ENCODE measurements at regions not wholly inside any gene's neighbourhood (a gene's known extent, or its start where the extent isn't known, plus 50 kb on each side); places are given as distances from the start of the nearest gene placed in this dataset.
"Not testable (repeated sequence)": the region's sequence is repeated elsewhere in the genome, so short reads cannot be mapped to it uniquely, and the experiment has no call there.

DNA sequence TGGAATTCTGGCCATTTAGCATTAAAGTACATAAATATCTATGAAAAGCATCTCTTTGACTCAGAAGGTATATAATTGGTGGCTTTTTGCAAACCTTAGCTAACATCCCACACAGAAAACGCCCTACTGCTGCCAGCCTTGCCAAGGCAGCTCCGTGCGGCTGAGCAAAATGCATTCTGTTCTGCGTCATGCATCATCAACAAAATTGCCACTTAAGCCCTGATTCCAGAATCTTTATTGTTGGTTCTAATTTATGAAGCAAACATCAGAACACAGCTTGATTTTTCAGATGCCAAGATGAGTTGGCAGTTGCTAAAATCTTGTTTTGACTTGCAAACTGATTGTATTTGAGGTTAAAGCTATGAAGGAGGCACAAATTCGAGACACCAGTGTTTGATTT, 314.9 kb upstream of the DEPDC1 start:
- H3K4me3 Mint-ChIP-seq = no peak overlapping the region
- peaks cover 0 to 2% (median 0%) of the 10 kb centered on the region in 3 donors for H3K27me3 Mint-ChIP-seq (ENCODE audit: low read depth in 3 of 3)
- H3K9me3 Mint-ChIP-seq = peaks cover 4 to 27% (median 15%) of the 10 kb centered on the region in 6 donors
- DNase-seq = no peak
- no peaks in the 10 kb centered on the region for H3K36me3 Mint-ChIP-seq
- no peaks in the 10 kb centered on the region for H3K4me1 Mint-ChIP-seq
- H3K27ac Mint-ChIP-seq = no peak overlapping the region

DNA sequence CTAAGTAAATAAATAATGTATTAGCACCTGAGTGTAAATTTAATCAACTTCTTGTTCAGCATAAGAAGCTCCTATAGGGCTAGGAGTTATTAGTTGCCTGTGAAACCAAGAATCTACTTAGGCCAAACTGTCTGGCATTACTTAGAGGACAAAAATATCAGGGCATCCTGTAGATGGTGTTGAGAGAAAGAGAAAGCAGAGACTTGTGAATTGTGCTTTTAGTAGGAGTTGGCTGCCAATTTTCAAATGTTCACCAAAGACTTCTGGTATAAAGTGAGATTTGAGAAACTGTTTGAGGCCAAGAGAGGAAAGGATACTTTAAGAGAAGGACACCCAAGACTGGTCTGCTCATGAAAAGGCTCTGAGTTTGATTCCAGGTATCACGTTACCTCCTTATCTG, 315.5 kb upstream of the DEPDC1 start:
- no peak for DNase-seq
- H3K4me1 Mint-ChIP-seq = no peaks in the 10 kb centered on the region
- H3K36me3 Mint-ChIP-seq = no peaks in the 10 kb centered on the region
- H3K4me3 Mint-ChIP-seq = no peak overlapping the region
- H3K9me3 Mint-ChIP-seq = peaks cover 7 to 30% (median 18%) of the 10 kb centered on the region in 6 donors
- H3K27me3 Mint-ChIP-seq (ENCODE audit: low read depth in 3 of 3) = peaks cover 0 to 2% (median 0%) of the 10 kb centered on the region in 3 donors
- H3K27ac Mint-ChIP-seq = no peak overlapping the region

DNA sequence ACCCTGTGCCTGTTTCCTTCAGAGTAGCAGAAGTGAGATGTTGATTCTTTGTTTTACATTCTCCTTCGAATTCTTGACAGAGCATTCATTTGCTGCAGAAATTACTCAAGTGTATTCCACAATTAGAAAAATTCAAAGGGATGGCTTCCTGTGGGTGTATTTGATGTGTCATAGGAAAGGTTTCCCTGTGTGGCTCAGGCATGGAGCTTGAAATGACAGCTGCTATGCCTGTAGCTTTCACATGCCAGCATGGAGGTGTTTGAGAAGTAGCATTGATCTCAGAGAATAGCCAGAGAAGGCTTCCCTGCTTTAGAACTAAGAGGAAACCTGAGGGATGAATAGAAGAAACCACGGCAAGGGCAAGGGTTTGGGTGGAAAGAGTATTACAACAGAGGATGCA, 317.2 kb upstream of the DEPDC1 start:
- Mint-ChIP-seq H3K27me3 (ENCODE audit: low read depth in 3 of 3) (peaks cover 0 to 2% (median 0%) of the 10 kb centered on the region in 3 donors), H3K36me3 (no peaks in the 10 kb centered on the region), H3K27ac (no peak overlapping the region), H3K4me3 (no peak overlapping the region), H3K4me1 (no peaks in the 10 kb centered on the region), H3K9me3 (peaks cover 7 to 34% (median 18%) of the 10 kb centered on the region in 6 donors)
- DNase-seq = no peak

DNA sequence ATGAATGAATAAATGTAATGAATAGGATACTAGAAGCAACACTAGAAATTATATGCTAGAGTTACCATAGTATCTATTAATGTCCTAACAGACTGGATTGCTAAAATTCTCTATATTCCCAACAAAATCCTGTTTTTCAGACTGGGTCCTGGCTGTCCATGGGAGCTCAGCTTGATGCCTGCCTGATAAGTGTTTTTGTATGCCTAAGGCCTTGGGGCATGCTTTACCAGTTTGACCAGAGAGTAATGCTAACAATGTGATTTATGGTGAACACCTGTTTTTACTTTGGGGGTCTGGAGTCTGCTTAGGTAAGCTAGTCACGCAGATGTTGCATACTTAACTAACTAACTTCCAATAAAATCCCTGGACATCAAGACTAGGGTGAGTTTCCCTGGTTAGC, 318.8 kb upstream of the DEPDC1 start:
- Mint-ChIP-seq H3K4me1 (no peaks in the 10 kb centered on the region), H3K36me3 (no peaks in the 10 kb centered on the region), H3K4me3 (no peak overlapping the region), H3K27ac (no peak overlapping the region), H3K27me3 (ENCODE audit: low read depth in 3 of 3) (peaks cover 0 to 2% (median 0%) of the 10 kb centered on the region in 3 donors), H3K9me3 (peaks cover 7 to 34% (median 17%) of the 10 kb centered on the region in 6 donors)
- no peak for DNase-seq

DNA sequence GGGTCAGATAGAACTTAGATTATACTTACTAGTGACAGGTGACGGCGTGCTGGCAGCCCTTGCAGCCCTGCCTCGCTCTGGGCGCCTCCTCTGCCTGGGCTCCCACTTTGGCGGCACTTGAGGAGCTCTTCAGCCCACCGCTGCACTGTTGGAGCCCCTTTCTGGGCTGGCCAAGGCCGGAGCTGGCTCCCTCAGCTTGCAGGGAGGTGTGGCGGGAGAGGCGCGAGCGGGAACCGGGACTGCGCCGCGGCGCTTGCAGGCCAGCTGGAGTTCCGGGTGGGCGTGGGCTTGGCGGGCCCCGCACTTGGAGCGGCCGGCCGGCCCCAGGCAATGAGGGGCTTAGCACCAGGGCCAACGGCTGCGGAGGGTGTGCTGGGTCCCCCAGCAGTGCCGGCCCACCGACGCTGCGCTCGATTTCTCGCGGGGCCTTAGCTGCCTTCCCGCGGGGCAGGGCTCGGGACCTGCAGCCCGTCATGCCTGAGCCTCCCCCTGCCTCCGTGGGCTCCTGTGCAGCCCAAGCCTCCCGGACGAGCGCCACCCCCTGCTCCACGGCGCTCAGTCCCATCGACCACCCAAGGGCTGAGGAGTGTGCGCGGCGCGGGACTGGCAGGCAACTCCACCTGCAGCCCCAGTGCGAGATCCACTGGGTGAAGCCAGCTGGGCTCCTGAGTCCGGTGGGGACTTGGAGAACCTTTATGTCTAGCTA, 320.8 kb upstream of the DEPDC1 start:
- H3K9me3 Mint-ChIP-seq = peaks cover 5 to 26% (median 11%) of the 10 kb centered on the region in 6 donors
- H3K27ac Mint-ChIP-seq; DNase-seq; H3K4me3 Mint-ChIP-seq; H3K4me1 Mint-ChIP-seq; H3K27me3 Mint-ChIP-seq (ENCODE audit: low read depth in 3 of 3); H3K36me3 Mint-ChIP-seq: not testable (repeated sequence)

DNA sequence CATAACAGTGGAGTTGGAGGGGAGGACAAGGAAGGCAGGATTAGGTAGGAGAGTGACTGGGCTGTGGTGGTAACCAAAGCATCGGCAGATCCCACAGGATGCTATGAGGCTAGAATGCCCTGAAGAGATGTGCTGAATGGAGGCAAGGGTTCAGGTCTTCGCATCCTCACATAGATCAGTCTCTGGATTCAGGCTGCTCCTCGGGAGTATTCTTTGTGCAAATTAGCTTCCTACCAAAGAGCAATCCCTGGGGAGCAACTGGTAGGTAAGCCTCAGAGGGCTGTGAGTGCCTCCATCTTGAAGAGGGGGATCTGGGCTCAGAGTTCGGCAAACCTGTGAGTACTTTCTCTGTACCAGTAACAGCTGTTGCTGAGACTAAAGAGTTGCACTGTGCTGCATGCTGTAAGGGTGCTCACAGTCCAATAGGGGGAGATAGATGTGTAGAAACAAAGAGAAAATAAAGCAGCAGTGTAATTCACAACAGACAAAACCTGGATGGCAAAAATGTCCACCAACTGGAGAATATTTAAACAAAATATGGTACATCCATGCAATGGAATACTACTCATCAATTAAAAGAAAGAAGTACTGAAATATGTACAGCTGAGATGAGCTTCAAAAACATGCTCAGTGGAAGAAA, 322.4 kb upstream of the DEPDC1 start:
- Mint-ChIP-seq H3K27ac (no peak overlapping the region), H3K4me3 (no peak overlapping the region), H3K36me3 (no peaks in the 10 kb centered on the region), H3K9me3 (peaks cover 6 to 21% (median 12%) of the 10 kb centered on the region in 6 donors), H3K27me3 (ENCODE audit: low read depth in 3 of 3) (peaks cover 0 to 2% (median 0%) of the 10 kb centered on the region in 3 donors), H3K4me1 (no peaks in the 10 kb centered on the region)
- no peak for DNase-seq

DNA sequence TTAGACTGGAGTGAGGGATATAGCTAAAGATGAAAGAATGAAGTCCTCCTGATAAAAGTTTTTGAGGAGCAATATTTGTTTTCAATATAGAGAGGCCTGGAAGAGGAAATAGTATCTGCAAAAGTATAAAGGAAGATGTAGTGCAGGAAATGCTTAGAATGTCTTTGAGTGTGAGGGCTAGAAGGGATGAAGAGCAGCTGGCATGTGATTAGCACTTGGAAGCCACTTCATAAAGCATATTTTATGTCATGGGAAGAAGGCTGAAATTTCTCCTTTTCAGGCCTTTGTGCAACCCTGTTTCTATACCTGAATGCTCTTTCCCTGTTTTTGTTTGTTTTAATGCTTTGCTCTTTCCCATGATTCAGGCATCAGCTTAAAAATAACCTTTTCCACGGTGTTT, 323.3 kb upstream of the DEPDC1 start:
- Mint-ChIP-seq H3K9me3 (peaks cover 7 to 20% (median 10%) of the 10 kb centered on the region in 6 donors), H3K27me3 (ENCODE audit: low read depth in 3 of 3) (no peaks in the 10 kb centered on the region), H3K4me1 (no peaks in the 10 kb centered on the region), H3K4me3 (no peak overlapping the region), H3K27ac (no peak overlapping the region), H3K36me3 (no peaks in the 10 kb centered on the region)
- DNase-seq = no peak

DNA sequence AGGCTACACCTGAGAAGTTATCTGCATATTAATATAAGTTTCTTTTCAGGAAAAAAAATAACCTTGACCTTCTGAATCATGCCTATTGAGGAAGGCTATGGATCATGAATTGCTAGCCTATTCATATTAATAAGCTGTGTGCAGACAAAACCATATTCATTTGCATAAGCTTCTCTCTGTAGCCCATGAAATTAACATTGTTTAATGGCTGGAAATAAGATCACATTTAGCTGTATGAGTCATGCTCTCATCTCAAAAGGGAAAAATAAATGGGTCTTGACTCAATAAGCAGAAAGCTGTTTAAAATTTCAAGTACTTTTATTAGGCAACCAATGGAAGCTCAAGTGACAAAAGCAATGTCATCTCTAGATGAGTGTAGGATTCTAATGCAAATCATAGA, 330.0 kb upstream of the DEPDC1 start:
- Mint-ChIP-seq H3K9me3 (peaks cover 8 to 51% (median 28%) of the 10 kb centered on the region in 6 donors), H3K4me3 (no peak overlapping the region), H3K4me1 (no peaks in the 10 kb centered on the region), H3K27ac (no peak overlapping the region), H3K27me3 (ENCODE audit: low read depth in 3 of 3) (no peaks in the 10 kb centered on the region), H3K36me3 (no peaks in the 10 kb centered on the region)
- DNase-seq = no peak

DNA sequence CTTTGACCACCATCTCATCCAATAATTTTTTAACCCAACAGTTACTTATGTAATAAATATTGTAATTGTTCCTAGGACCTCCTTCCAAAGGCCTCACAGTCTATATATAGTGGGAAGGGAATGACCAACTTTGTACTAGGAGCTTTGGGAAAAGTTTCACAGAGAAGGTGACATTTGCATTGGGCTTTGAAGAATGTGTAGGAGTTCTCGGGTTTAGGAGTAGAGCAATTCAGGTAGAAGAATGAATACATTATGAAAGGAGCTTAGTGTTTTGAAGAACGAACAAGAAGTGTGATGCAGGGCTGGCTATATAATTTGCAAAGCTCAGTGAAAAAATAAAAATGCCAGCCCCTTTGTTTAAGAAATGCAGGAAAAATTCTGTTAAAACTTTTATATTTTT, 330.4 kb upstream of the DEPDC1 start:
- Mint-ChIP-seq H3K4me3 (no peak overlapping the region), H3K27ac (no peak overlapping the region), H3K4me1 (no peaks in the 10 kb centered on the region), H3K36me3 (no peaks in the 10 kb centered on the region), H3K9me3 (peaks cover 8 to 55% (median 29%) of the 10 kb centered on the region in 6 donors), H3K27me3 (ENCODE audit: low read depth in 3 of 3) (no peaks in the 10 kb centered on the region)
- no peak for DNase-seq

DNA sequence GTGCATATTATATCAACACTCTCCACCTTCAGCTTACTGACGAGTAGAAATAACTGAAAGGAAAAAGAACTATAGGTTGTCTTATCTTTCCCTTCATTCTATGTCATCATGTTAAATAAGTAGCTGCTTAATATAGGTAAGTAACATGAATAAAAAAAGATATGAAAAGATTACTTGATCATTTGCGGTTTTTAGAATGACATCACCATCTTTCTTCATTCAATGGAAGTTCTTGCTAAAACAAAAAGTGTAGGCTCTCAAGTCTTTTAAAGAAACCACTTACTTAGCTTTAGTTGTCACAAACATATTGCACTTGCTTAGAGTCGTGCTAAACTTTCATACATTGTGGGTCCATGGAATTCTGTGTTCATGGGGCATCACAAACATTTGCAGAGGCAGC, 331.1 kb upstream of the DEPDC1 start:
- no peak for DNase-seq
- H3K27ac Mint-ChIP-seq = no peak overlapping the region
- no peaks in the 10 kb centered on the region for H3K36me3 Mint-ChIP-seq
- H3K4me1 Mint-ChIP-seq = no peaks in the 10 kb centered on the region
- no peaks in the 10 kb centered on the region for H3K27me3 Mint-ChIP-seq (ENCODE audit: low read depth in 3 of 3)
- no peak overlapping the region for H3K4me3 Mint-ChIP-seq
- peaks cover 8 to 58% (median 33%) of the 10 kb centered on the region in 6 donors for H3K9me3 Mint-ChIP-seq

DNA sequence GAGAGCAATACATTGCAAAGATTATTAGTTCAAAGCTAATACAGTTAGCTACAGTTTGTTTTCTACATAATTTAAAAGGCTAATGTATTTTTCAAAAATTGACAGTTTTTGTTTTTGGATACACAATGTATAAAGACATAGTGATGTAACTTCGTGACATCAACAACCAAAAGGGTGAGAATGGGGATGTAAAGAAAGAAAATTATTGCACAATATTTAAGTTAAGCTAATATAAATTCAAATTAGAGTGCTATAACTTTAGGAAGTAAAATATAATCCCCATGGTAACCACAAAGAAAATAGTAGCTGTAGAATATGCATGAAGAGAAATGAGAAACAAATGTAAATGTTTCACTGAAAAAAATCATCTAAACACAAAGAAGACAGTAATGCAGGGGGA, 334.4 kb upstream of the DEPDC1 start:
- Mint-ChIP-seq H3K27ac (no peak overlapping the region), H3K36me3 (no peaks in the 10 kb centered on the region), H3K4me1 (no peaks in the 10 kb centered on the region), H3K9me3 (peaks cover 6 to 54% (median 34%) of the 10 kb centered on the region in 6 donors), H3K27me3 (ENCODE audit: low read depth in 3 of 3) (peaks cover 0 to 2% (median 0%) of the 10 kb centered on the region in 3 donors), H3K4me3 (no peak overlapping the region)
- no peak for DNase-seq

DNA sequence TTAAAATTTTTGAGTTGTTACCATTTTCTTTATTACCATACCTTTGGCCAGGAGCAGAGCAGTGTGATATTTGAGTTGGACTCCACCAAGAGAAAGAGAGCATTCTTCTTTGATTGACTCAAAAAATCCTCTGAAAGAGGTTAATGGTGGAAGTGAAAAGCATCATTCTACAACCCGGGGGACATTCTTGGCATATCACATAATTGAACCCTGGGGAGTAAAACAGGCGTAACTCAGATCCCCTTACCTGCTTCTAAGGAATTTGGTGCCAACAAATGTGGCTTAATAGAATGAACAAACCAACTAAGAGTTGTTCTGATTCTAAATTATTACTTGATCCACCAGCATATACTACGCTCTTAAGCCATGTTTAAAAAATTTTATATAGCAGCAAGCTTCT, 351.1 kb upstream of the DEPDC1 start:
- Mint-ChIP-seq H3K27me3 (ENCODE audit: low read depth in 3 of 3) (peaks cover 0 to 1% (median 0%) of the 10 kb centered on the region in 3 donors), H3K27ac (no peak overlapping the region), H3K4me1 (no peaks in the 10 kb centered on the region), H3K4me3 (no peak overlapping the region), H3K36me3 (no peaks in the 10 kb centered on the region), H3K9me3 (peaks cover 10 to 24% (median 18%) of the 10 kb centered on the region in 6 donors)
- no peak for DNase-seq

DNA sequence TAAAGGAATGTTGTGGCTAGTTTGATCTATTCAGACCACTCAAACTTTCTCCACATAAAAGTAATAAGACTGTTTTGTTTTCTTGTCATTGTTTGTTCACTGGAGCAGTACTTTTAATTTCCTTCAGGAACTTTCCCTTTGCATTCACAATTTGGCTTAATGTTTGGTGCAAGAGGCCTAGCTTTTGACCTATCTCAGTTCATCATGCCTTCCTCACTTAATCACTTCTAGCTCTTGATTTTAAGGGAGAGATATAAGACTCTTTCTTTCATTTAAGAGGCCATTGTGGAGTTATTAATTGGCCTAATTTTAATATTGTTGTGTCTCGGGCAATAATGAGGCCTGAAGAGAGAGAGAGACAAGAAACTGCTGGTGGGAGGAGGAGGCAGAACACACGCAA, 371.7 kb upstream of the DEPDC1 start:
- peaks cover 17 to 47% (median 25%) of the 10 kb centered on the region in 6 donors for H3K9me3 Mint-ChIP-seq
- H3K27ac Mint-ChIP-seq = no peak overlapping the region
- H3K4me1 Mint-ChIP-seq = no peaks in the 10 kb centered on the region
- H3K27me3 Mint-ChIP-seq (ENCODE audit: low read depth in 3 of 3) = peaks cover 0 to 2% (median 0%) of the 10 kb centered on the region in 3 donors
- DNase-seq = no peak
- no peak overlapping the region for H3K4me3 Mint-ChIP-seq
- no peaks in the 10 kb centered on the region for H3K36me3 Mint-ChIP-seq

DNA sequence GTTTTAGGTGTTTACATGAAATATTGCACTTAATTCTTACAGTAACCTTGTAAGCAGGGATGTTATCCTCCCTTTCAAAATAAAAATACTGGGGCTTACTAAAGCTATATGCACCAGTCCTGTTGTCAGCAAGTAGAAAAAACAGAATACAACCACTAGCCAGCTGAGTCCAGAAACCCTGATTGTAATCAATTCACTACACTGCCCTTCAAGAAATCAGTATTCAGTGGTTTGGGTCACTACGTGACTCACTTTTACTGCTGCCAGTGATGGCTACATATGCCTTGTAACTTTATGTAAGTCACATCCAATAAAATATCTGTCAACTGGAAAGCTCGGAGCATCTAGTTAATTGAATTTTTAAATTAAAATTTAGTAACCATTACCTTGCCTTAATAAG, 376.3 kb upstream of the DEPDC1 start:
- H3K4me3 Mint-ChIP-seq = no peak overlapping the region
- DNase-seq = no peak
- no peaks in the 10 kb centered on the region for H3K4me1 Mint-ChIP-seq
- H3K27me3 Mint-ChIP-seq (ENCODE audit: low read depth in 3 of 3) = peaks cover 0 to 2% (median 0%) of the 10 kb centered on the region in 3 donors
- peaks cover 13 to 20% (median 18%) of the 10 kb centered on the region in 6 donors for H3K9me3 Mint-ChIP-seq
- H3K36me3 Mint-ChIP-seq = peaks cover 0 to 3% (median 0%) of the 10 kb centered on the region in 3 donors
- no peak overlapping the region for H3K27ac Mint-ChIP-seq

Data from immature natural killer cell (primary cell).